ENCODE measurements at regions not wholly inside any gene's neighbourhood (a gene's known extent, or its start where the extent isn't known, plus 50 kb on each side); places are given as distances from the start of the nearest gene placed in this dataset.

- DNase-seq: no peak
These were observed 360.4 kb downstream of the KLF5 start for GRCh38 chr13:73419186-73419585.

DNA sequence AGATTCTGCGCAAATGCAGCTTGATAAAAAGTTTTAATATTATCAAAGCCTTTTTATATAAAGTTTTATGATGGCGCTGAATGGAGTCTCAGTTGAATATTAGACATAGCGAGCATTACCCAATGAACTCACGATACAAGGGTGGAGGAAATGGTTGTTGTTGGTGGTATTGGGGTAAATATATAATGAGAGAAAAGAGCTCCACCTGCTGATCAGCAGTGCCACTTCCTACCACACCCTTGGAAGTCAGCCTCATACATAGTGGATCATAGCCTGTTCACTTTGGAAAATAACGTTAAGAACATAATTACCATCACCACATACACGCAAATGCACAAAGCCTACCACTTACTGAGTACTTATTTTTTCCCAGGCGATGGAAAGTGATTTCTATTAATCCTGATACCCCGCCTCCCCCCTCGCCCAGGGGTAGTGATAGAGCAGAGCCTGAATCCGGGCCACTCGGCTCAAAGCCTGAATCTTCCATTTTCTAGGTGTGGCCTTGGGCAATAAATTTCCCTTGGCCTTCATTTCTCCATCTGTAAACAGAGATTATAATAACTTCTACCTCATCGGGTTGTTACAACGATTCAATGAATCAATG is 358.3 kb downstream of the KLF5 start:
- no peak for DNase-seq

DNA sequence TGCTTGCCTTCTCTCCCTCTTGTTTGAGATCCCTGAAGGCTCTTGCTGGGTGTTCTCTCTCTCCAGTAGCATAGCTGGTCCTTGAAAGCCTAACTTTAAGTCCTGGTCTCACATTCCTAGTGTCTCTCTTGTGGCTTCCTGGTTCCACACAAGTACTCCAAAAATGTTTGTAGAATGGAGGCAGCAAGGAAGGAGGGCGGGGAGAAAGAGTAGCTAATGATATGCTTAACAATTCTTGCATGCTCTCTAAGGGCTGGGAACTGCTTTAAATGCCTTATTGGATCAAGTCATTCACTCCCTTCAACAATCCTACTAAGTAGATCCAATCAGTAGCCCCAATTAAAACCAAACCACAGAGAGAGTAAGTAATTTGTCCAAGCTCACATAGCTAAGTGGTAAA is 357.3 kb downstream of the KLF5 start:
- DNase-seq: no peak

GRCh38 chr13:73413656-73414055 is 354.9 kb downstream of the KLF5 start:
- no peak for DNase-seq

- no peak for DNase-seq
These were observed 354.1 kb downstream of the KLF5 start for GRCh38 chr13:73412933-73413332.

- DNase-seq: no peak
These were observed 352.4 kb downstream of the KLF5 start for GRCh38 chr13:73411067-73411809.

- no peak for DNase-seq
These were observed 347.6 kb downstream of the KLF5 start for GRCh38 chr13:73406454-73406853.

DNA sequence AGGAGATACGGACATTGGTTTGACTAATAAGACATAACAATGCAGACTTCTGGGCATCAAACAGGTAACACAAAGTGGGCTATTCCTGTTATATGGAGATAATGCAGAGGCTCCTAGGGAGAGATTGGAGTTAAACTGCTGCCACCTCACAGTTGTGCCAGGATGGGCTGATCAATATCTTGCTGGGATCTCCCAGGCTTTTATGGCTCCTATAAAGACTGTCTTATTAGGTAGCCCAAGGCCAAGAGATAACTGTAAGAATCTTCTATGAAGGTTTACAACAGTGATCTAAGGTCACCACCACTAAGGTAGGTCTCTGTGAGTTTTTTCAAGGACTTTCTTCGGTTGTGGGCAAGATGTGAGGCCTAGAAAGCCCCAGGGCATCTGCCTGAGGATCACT is 345.8 kb downstream of the KLF5 start:
- DNase-seq: no peak

GRCh38 chr13:73403355-73404120 is 344.7 kb downstream of the KLF5 start:
- DNase-seq: no peak

GRCh38 chr13:73401769-73402168 is 343.0 kb downstream of the KLF5 start:
- DNase-seq: no peak

DNA sequence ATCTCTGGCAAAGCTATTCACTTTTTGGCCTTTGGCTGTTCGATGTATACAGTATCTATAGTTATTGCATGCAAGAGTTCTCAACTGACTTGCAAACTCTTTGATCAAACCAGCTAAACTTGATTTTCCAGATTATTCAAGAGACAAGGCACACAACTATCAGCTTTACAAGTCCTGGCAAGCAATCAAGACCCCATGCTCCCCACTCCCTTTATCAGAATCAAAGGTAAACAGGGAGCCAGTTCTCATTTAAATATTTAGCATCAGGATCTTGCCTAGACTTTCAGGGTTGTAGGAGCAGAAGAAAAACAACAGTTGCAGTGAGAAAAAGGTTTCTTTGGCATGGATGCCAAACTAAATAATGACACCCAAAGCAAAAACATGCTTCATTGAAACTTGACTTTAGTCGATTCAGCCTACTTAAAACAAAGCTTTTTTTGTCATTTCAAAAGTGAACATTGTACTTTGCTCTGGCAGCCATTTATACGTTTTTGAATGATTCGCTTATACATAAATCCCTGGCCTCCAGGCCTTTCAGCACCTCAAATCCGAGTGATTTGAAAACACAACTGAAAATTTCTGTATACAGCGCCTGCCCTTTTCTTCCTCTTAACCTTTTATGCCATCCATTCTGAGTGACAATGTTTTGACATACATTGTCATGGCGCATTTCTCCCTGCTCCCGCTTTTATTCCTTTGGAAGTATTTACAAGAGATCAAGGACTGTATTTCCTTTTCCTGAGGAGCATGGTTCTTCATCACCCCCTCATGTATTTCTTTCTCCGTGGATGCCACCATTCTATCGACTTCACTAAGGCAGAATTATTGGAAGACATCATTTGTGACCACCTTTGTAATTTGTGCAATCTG is 340.8 kb downstream of the KLF5 start:
- DNase-seq: no peak

DNA sequence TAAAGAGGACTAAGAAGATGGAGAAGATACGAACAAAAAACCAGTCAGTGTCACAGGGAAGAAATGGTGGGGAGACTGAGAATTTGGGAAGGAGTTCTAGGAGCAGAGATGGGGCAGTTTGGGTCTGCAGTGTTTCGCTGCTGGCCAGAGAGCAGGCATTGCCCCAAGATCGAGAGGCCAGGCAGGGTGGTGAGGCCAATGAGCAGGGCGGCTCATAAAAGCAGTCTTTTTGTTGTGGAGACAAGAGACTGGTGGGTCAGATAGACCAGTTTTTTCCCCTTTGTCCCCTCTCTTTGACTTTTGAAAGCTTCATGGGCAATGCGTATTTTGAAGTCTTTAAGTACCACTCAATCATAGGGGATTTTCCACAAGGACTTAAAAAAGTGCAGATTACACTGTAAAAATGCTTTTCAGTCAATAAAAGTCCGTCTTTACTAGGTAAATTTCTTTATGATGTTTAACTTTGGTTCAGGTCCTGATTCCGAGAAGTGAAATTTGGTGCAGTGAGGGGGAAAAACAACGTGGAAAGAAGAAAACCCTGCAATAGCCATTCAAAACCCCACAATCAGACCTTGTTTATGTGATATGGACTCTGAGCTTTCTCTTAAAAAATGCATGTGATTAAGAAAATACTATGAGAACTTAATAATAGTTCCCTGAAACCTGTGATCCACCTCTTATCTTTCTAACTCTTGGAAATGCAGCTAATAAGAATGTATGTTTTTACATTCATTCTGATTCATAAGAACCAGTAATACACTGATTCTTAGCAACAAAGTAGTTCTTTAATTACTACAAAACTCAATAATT is 338.9 kb downstream of the KLF5 start:
- DNase-seq: no peak

- DNase-seq: no peak
These were observed 335.3 kb downstream of the KLF5 start for GRCh38 chr13:73394066-73394465.

GRCh38 chr13:73390100-73390499 is 331.3 kb downstream of the KLF5 start:
- DNase-seq: no peak

DNA sequence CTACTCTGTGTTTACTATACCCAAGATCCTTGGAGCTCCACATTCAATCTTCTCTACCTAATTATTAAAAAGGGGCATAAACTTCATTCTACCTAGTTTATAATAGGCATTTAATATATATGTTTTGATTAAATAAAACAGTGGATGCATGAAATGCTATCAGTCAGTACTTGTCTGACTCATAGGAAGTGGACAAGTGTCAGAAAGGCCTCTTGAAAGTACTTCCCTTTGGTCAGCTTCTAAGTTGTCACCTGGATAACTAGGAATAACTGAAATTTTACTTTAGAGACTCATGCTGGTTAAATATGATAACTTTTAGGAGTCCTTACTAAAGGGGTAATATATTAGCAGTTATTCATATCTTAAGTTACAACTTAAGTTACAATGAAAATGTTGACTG is 329.8 kb downstream of the KLF5 start:
- no peak for DNase-seq

- no peak for DNase-seq
These were observed 328.5 kb downstream of the KLF5 start for GRCh38 chr13:73387318-73387717.

DNA sequence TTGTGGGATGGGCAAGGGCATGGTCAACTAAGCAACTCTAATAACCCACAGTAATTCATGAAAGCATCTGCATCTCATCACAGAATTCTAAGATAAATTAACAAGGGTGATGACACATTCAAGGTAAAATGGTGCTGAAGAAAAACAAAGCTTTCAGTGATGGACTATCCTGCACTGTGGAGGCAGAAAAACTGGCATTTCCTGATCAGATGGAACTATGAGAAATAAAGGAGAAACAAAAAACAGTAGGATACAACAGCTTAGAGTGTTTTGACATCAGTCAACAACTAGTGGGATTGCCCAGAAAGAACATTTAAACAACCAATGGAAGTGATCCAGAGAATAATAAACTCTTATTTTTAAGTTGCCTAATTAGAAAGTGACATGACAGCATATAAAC is 327.0 kb downstream of the KLF5 start:
- no peak for DNase-seq

GRCh38 chr13:73372666-73373627 is 314.1 kb downstream of the KLF5 start:
- no peak for DNase-seq

DNA sequence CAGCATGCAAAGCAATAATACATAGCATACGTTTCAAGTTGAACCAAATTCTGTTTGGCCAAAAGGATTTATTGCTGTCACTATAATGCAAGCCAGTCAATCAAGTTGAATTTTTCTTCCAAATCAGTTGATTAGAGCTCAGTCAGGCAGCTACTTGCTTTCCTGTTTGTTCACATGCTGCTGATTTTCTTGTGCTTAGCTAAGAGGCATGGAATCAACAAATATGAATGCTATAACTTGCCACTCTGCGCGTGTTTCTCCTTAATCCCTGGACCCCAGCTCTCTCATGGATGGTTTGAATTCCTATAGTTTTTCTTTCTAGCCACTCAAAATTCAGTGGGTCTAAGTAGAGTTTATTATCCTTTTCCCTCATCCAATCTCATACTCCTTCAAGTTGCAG is 311.3 kb downstream of the KLF5 start:
- DNase-seq: no peak

GRCh38 chr13:73369095-73369494 is 310.3 kb downstream of the KLF5 start:
- DNase-seq: no peak

- DNase-seq: no peak
These were observed 309.8 kb downstream of the KLF5 start for GRCh38 chr13:73368608-73369007.
